Mucosa of rectum (tissue), 2 donors: ENCODE measurements at regions not wholly inside any gene's neighbourhood (a gene's known extent, or its start where the extent isn't known, plus 50 kb on each side); places are given as distances from the start of the nearest gene placed in this dataset.

Source experiments
- H3K27ac ChIP-seq, 2 donors: one replicate each; pipeline ENCODE4 v1.7.0; 2013; ENCODE audit warnings: inconsistent platforms in 2 of 2, low read depth in 2 of 2, low read length in 2 of 2
- H3K27me3 ChIP-seq, 2 donors: one replicate each; pipeline ENCODE4 v1.7.0; 2013; ENCODE audit warnings: low read length in 2 of 2; ENCODE audit not compliant: control insufficient read depth in 2 of 2, insufficient read depth in 2 of 2
- H3K36me3 ChIP-seq, 2 donors: one replicate each; pipeline ENCODE4 v1.7.0; 2013; ENCODE audit warnings: low read length in 2 of 2; ENCODE audit not compliant: control insufficient read depth in 2 of 2, insufficient read depth in 2 of 2
- H3K4me1 ChIP-seq, 2 donors: one replicate each; pipeline ENCODE4 v1.7.0; 2013; ENCODE audit warnings: low read length in 2 of 2, mild to moderate bottlenecking in 1 of 2; ENCODE audit not compliant: control insufficient read depth in 2 of 2, insufficient read depth in 2 of 2
- H3K4me3 ChIP-seq, 2 donors: one replicate each; pipeline ENCODE4 v1.7.0; 2013; ENCODE audit warnings: low read length in 2 of 2
- H3K9ac ChIP-seq, 2 donors: one replicate each; pipeline ENCODE4 v1.7.0; 2013; ENCODE audit warnings: low read length in 2 of 2, low read depth in 1 of 2, mild to moderate bottlenecking in 1 of 2
- H3K9me3 ChIP-seq, 2 donors: one replicate each; pipeline ENCODE4 v1.7.0; 2013; ENCODE audit warnings: low read length in 2 of 2; ENCODE audit not compliant: control insufficient read depth in 2 of 2
- donor health status: healthy.
- donor health status: Normal muscosa, but diverticular disease.

DNA sequence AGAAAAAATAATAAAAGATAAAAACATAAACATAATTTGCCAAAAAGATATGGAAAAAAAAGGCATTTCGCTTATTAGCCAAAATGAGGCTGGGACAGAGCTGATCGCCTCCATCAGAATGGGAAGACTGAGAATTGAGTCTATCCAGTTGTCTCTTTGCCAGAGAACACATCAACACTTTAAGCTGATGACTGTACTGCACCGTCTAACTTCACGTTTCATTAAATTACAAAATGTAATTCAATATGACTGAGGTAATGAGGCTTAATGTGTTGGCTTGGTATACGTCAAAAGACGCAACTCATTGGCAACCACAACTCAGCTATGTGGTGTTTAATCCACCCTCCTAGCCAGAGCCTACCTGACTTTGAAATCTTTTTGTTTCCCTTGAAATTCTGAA is 462.7 kb upstream of the CD180 start:
- no peaks in the 10 kb centered on the region for H3K27me3 ChIP-seq
- no peak overlapping the region for H3K27ac ChIP-seq
- no peaks in the 10 kb centered on the region for H3K36me3 ChIP-seq
- H3K9ac ChIP-seq = no peak overlapping the region
- no peak overlapping the region for H3K4me3 ChIP-seq
- no peaks in the 10 kb centered on the region for H3K4me1 ChIP-seq
- no peaks in the 10 kb centered on the region for H3K9me3 ChIP-seq

DNA sequence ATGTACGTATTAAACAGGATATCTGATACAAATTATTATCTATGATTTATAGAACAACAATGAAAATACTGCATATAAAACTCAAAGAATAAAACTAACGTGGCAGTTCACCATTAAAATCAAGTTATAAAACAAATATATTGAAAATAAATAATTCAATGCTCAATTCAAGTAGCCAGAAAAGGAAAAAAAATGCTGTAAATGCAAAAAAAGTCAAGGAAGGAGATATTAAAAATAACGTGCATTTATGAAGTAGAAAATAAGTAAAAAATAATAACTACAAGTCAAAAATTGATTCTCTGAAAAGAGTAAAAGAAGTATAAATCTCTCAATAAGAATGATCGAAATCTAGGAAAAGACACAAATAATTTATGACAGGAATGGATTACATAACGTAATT is 460.5 kb upstream of the CD180 start:
- no peak overlapping the region for H3K9ac ChIP-seq

DNA sequence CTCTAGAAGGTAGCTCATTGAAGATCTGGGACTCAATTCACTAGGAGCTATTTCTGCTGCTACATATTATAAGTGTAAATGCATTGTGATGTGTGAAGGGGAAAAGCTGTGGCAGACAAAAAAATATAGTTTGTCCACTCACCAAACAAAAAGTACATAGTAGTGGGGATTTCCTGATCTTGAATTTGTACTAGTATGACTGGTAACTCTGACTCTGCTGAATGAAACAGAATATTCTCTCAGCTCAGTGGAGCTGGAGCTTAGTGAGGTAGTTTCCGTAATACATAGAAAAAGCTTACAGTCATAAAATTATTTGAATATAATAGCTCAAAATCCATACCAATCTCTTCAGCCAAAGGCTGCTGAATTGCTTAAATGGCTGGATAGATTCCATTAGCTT is 455.6 kb upstream of the CD180 start:
- H3K27ac ChIP-seq = no peak overlapping the region
- H3K4me1 ChIP-seq = peaks cover 0 to 2% of the 10 kb centered on the region in 2 donors
- no peaks in the 10 kb centered on the region for H3K9me3 ChIP-seq
- no peaks in the 10 kb centered on the region for H3K27me3 ChIP-seq
- H3K9ac ChIP-seq = no peak overlapping the region
- H3K4me3 ChIP-seq = no peak overlapping the region
- no peaks in the 10 kb centered on the region for H3K36me3 ChIP-seq

More for the DNA sequence above, 460.5 kb upstream of the CD180 start:
- Histone ChIP-seq H3K27ac (no peak overlapping the region), H3K27me3 (no peaks in the 10 kb centered on the region), H3K9me3 (no peaks in the 10 kb centered on the region), H3K4me3 (no peak overlapping the region), H3K4me1 (no peaks in the 10 kb centered on the region), H3K36me3 (no peaks in the 10 kb centered on the region)

DNA sequence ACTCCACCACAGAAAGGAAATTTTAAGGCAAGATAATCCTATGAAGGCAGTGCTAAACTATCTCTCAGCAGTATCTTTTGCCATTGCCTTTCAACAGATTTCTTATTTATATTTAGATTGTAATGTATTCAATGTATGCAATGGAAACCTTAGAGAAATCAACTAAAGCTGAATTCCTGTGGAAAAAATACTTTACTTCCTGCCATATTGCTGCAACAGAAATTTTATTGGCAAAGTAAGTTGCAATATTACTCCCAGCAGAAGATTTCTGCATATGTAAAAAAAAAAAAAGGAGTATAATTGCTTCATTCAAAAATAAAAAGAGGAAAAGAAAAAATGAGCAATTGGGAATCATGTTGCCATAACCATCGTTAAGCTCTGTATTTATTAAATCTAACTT is 454.6 kb upstream of the CD180 start:
- Histone ChIP-seq H3K9me3 (no peaks in the 10 kb centered on the region), H3K27me3 (no peaks in the 10 kb centered on the region), H3K4me1 (peaks cover 0 to 2% of the 10 kb centered on the region in 2 donors), H3K9ac (no peak overlapping the region), H3K27ac (no peak overlapping the region), H3K36me3 (no peaks in the 10 kb centered on the region), H3K4me3 (no peak overlapping the region)

DNA sequence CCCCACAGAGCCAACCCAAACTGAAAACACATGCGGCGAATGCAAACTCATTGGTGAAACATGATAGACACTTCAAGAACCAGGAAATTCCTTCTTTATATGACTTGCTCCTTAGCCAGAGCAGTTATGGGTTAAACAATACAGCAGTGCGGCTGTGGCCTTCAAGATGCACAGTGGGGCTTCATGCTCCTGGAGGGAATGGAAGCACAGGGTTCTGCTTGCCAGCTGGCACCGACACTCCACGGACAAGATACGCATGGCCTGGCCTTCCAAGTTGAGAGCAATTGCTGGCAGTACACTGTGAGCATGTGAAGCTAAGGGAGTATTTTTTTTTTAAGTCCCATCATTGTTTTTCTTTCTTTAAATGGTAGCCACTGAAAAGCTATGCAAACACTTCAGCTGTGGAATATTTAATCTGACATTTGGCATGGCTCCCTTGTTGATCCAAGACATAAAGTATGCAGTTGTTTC is 451.6 kb upstream of the CD180 start:
- H3K9ac ChIP-seq = no peak overlapping the region
- H3K4me1 ChIP-seq = peaks cover 0 to 2% of the 10 kb centered on the region in 2 donors
- no peak overlapping the region for H3K27ac ChIP-seq
- H3K9me3 ChIP-seq = no peaks in the 10 kb centered on the region
- no peak overlapping the region for H3K4me3 ChIP-seq
- no peaks in the 10 kb centered on the region for H3K36me3 ChIP-seq
- H3K27me3 ChIP-seq = no peaks in the 10 kb centered on the region

DNA sequence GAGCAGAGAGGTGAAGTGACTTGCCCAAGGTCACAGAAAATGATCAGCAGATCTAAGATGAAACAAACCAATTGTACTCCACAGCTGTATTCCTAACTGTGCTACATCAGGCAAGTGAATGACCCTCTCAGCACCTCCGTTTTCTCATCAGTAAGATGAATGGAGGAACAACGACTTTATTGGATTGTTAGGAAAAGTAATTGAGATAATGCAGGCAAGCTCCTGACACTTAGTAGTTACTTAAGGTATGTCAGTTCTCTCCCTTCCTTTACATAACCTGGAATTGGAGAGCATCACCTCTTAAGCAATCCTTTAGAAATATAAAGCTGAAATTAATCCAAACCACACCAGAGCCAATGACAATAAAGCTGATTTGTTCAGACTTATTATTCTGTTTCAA is 451.2 kb upstream of the CD180 start:
- Histone ChIP-seq H3K4me1 (peaks cover 0 to 2% of the 10 kb centered on the region in 2 donors), H3K27ac (no peak overlapping the region), H3K9me3 (no peaks in the 10 kb centered on the region), H3K9ac (no peak overlapping the region), H3K27me3 (no peaks in the 10 kb centered on the region), H3K36me3 (no peaks in the 10 kb centered on the region), H3K4me3 (no peak overlapping the region)

DNA sequence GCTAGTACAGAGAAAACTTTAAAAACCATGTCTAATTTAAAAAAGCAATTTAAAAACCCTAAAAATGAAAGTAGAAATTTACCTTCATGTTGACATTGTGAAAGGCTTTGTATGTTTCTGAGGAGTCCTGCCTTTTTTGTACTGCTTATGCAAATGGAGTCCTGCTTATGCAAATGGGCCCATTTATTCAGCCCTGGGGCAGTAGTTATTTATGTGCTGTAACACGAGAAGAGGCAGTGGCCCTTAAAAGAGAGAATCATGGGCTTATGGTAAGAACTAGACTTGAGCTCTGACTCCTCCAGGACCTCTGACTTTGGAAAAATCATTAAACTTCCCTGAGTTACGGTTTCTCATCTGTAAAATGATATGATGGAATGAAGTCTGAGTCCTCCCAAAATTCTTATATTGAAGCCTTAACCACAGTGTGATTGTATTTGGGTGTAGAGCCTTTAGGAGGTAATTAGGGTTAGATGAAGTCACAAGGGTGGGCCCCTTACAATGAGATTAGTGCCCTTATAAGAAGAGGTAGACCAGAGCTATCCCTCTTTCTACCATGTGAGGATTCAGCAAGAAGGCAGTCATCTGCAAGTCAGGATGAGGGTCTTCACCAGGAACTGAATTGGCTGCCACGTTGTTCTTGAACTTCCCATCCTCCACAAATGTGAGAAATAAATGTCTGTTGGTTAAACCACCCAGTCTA is 447.8 kb upstream of the CD180 start:
- Histone ChIP-seq H3K9me3 (no peaks in the 10 kb centered on the region), H3K27ac (no peak overlapping the region)

DNA sequence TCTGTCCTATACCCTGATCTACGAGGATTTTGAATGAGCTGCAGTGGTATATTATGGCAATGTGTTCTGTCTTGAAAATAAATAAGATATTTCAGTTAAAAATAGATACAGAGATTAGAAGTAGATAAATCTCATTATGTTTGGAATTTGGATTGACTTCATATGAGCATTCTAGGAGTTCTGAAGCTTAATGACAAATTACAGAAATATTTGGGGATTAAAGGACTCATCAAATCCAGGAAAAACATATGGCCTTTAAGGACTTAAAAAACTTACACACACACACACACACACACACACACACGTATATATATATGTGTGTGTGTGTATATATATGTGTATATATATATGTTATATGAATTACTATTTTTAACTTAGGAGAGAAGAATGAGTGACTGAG is 446.9 kb upstream of the CD180 start:
- Histone ChIP-seq H3K27me3 (no peaks in the 10 kb centered on the region), H3K9me3 (no peaks in the 10 kb centered on the region), H3K4me3 (no peak overlapping the region), H3K4me1 (peaks cover 0 to 2% of the 10 kb centered on the region in 2 donors), H3K9ac (no peak overlapping the region), H3K27ac (no peak overlapping the region), H3K36me3 (no peaks in the 10 kb centered on the region)

More for the DNA sequence above, 447.8 kb upstream of the CD180 start:
- Histone ChIP-seq H3K9ac (no peak overlapping the region), H3K4me1 (peaks cover 0 to 2% of the 10 kb centered on the region in 2 donors), H3K27me3 (no peaks in the 10 kb centered on the region), H3K36me3 (no peaks in the 10 kb centered on the region), H3K4me3 (no peak overlapping the region)

DNA sequence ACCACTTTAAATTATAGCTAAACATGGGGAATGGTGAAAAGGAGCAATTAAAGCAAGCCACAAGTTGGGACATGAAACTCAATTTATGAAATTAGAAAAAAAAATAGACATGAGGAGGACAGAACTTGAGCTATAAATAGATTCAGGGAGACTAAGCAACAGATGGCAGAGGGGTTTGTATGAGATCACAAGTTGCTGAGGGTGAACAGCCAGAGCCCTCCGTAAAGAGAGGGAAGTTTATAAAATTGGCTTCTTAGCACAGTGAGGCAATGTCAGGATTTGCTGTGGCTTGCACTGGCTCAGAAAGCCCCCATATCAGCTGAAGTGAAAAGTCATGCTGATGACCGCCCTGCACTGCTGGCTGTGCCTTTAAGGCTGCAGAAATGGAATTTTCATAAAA is 443.4 kb upstream of the CD180 start:
- H3K4me3 ChIP-seq = no peak overlapping the region
- H3K27me3 ChIP-seq = no peaks in the 10 kb centered on the region
- no peaks in the 10 kb centered on the region for H3K9me3 ChIP-seq
- no peak overlapping the region for H3K9ac ChIP-seq
- H3K27ac ChIP-seq = no peak overlapping the region
- H3K4me1 ChIP-seq = no peaks in the 10 kb centered on the region
- H3K36me3 ChIP-seq = no peaks in the 10 kb centered on the region

DNA sequence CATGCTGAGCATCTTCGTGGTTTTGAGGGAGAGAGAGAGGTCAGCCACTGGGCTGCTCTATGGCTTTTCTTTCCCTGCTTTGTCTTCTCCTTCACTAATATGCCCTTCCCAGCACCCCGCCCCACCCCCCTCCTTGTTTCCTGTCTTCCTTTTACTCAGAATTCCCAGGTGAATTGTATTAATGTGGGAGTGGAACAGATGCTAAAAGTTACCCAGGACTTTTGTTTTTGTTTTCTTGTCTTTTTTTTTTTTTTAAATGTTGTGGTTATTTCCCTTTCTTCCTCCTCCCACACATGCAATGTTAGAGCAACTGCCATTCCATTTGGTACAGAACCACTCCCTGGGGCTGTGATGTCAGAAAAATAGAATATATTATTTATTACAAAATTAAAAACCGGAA is 442.7 kb upstream of the CD180 start:
- Histone ChIP-seq H3K9me3 (no peaks in the 10 kb centered on the region), H3K4me1 (no peaks in the 10 kb centered on the region), H3K27ac (no peak overlapping the region), H3K27me3 (no peaks in the 10 kb centered on the region), H3K36me3 (no peaks in the 10 kb centered on the region), H3K9ac (no peak overlapping the region), H3K4me3 (no peak overlapping the region)
